ENCODE measurements at regions not wholly inside any gene's neighbourhood (a gene's known extent, or its start where the extent isn't known, plus 50 kb on each side); places are given as distances from the start of the nearest gene placed in this dataset.

- H3K36me3 ChIP-seq: no peaks in the 10 kb centered on the region
- intact Hi-C loops (cut with DNase I; ENCODE audit: low total_unique reads) (no loop called here), in situ Hi-C loops (cut with MboI; ENCODE audit: low pct_ligation_motif_present in 1 of 4, low pct_unique_long_range_greater_than_20kb in 1 of 4, low sequenced_read_pairs in 3 of 4) (no loop called here)
- TF ChIP-seq CTCF (IDR thresholded peaks at IDR 0.05) (no peak), POLR2A (IDR thresholded peaks at IDR 0.05) (no peak), EP300 (IDR thresholded peaks at IDR 0.05; ENCODE audit: low read depth) (no peak), POLR2AphosphoS5 (IDR thresholded peaks at IDR 0.05) (no peak)
- no peaks in the 10 kb centered on the region for H3K9me3 ChIP-seq
- 82 to 83% methylated on average over 4 to 6 of the region's 6 CpGs for WGBS, 2 donors (ENCODE audit: low coverage in 1 of 2)
- no peaks in the 10 kb centered on the region for H3K4me1 ChIP-seq
- no peak overlapping the region for H3K4me3 ChIP-seq
- no peaks in the 10 kb centered on the region for H3K27me3 ChIP-seq
- H3K27ac ChIP-seq: no peak overlapping the region
- no peak for DNase-seq
Measured at GRCh38 chr16:60200161-60200560, 1466.0 kb upstream of the GOT2 start.

GRCh38 chr16:60199150-60199549 lies 1465.0 kb upstream of the GOT2 start:
- DNase-seq: no peak
- 47 to 80% methylated on average over 1 to 5 of the region's 5 CpGs for WGBS, 2 donors (ENCODE audit: low coverage in 1 of 2)
- H3K27me3 ChIP-seq: no peaks in the 10 kb centered on the region
- no peak for TF ChIP-seq POLR2A (IDR thresholded peaks at IDR 0.05)
- no peak for TF ChIP-seq EP300 (IDR thresholded peaks at IDR 0.05; ENCODE audit: low read depth)
- TF ChIP-seq CTCF (IDR thresholded peaks at IDR 0.05): no peak
- no peak for TF ChIP-seq POLR2AphosphoS5 (IDR thresholded peaks at IDR 0.05)
- H3K27ac ChIP-seq: no peak overlapping the region
- H3K4me3 ChIP-seq: no peak overlapping the region
- H3K36me3 ChIP-seq: no peaks in the 10 kb centered on the region
- H3K4me1 ChIP-seq: no peaks in the 10 kb centered on the region
- H3K9me3 ChIP-seq: no peaks in the 10 kb centered on the region
- intact Hi-C loops (cut with DNase I; ENCODE audit: low total_unique reads) (no loop called here), in situ Hi-C loops (cut with MboI; ENCODE audit: low pct_ligation_motif_present in 1 of 4, low pct_unique_long_range_greater_than_20kb in 1 of 4, low sequenced_read_pairs in 3 of 4) (no loop called here)

- no peak for TF ChIP-seq EP300 (IDR thresholded peaks at IDR 0.05; ENCODE audit: low read depth)
- no peak for TF ChIP-seq POLR2A (IDR thresholded peaks at IDR 0.05)
- no peak for TF ChIP-seq CTCF (IDR thresholded peaks at IDR 0.05)
- no peak for TF ChIP-seq POLR2AphosphoS5 (IDR thresholded peaks at IDR 0.05)
- Histone ChIP-seq H3K36me3 (no peaks in the 10 kb centered on the region), H3K4me3 (no peak overlapping the region), H3K27me3 (no peaks in the 10 kb centered on the region), H3K9me3 (no peaks in the 10 kb centered on the region), H3K27ac (no peak overlapping the region), H3K4me1 (no peaks in the 10 kb centered on the region)
- intact Hi-C loops (cut with DNase I; ENCODE audit: low total_unique reads) (no loop called here), in situ Hi-C loops (cut with MboI; ENCODE audit: low pct_ligation_motif_present in 1 of 4, low pct_unique_long_range_greater_than_20kb in 1 of 4, low sequenced_read_pairs in 3 of 4) (no loop called here)
- DNase-seq: no peak
- 59 to 100% methylated on average over 1 to 2 of the region's 2 CpGs for WGBS, 2 donors (ENCODE audit: low coverage in 1 of 2)
Measured at GRCh38 chr16:60181536-60181935, 1447.4 kb upstream of the GOT2 start.

GRCh38 chr16:60180609-60181008 lies 1446.5 kb upstream of the GOT2 start:
- TF ChIP-seq POLR2A (IDR thresholded peaks at IDR 0.05) (no peak), POLR2AphosphoS5 (IDR thresholded peaks at IDR 0.05) (no peak), CTCF (IDR thresholded peaks at IDR 0.05) (no peak), EP300 (IDR thresholded peaks at IDR 0.05; ENCODE audit: low read depth) (no peak)
- in situ Hi-C loops (cut with MboI; ENCODE audit: low pct_ligation_motif_present in 1 of 4, low pct_unique_long_range_greater_than_20kb in 1 of 4, low sequenced_read_pairs in 3 of 4): no loop called here
- Histone ChIP-seq H3K27ac (no peak overlapping the region), H3K4me3 (no peak overlapping the region), H3K4me1 (no peaks in the 10 kb centered on the region), H3K36me3 (no peaks in the 10 kb centered on the region), H3K27me3 (no peaks in the 10 kb centered on the region), H3K9me3 (no peaks in the 10 kb centered on the region)
- WGBS, 2 donors (ENCODE audit: low coverage in 1 of 2): 59 to 63% methylated on average over 1 to 2 of the region's 2 CpGs
- intact Hi-C loops (cut with DNase I; ENCODE audit: low total_unique reads): no loop called here
- no peak for DNase-seq
